ENCODE measurements at regions not wholly inside any gene's neighbourhood (a gene's known extent, or its start where the extent isn't known, plus 50 kb on each side); places are given as distances from the start of the nearest gene placed in this dataset.

- TF ChIP-seq EZH2 (IDR thresholded peaks at IDR 0.05; ENCODE audit: borderline replicate concordance, insufficient read depth, low read depth, low read length, poor library complexity, severe bottlenecking) = no peak
- TF ChIP-seq CTCF (IDR thresholded peaks at IDR 0.05) = no peak
These were observed 108.9 kb upstream of the AHI1 start for GRCh38 chr6:135606392-135606791.

All from B cell (primary cell).